GM23338 (cell line): ENCODE measurements at regions not wholly inside any gene's neighbourhood (a gene's known extent, or its start where the extent isn't known, plus 50 kb on each side); places are given as distances from the start of the nearest gene placed in this dataset.

Source experiments
- CREB1 ChIP-seq: fragments of 250-450 bp; sonication (Bioruptor Pico); IDR thresholded peaks from 2 replicates; pipeline ENCODE4 v1.5.0; 2020; ENCODE audit warnings: low read depth, mild to moderate bottlenecking, moderate library complexity
- CTCF ChIP-seq, 2 experiments: fragments of 200-600 bp in 1 of 2; sonication (generic) in 1 of 2; conservative IDR thresholded peaks; 2 replicates each; pipeline versions ENCODE4 v1.5.1 to v1.6.1; 2016 to 2017; ENCODE audit warnings: antibody characterized with exemption in 2 of 2, low read depth in 2 of 2, mild to moderate bottlenecking in 2 of 2, moderate library complexity in 1 of 2
- ETS1 ChIP-seq: IDR thresholded peaks from 2 replicates; pipeline ENCODE4 v1.6.1; 2016; ENCODE audit warnings: antibody characterized with exemption
- EZH2 ChIP-seq: fragments of 200-600 bp; sonication (generic); IDR thresholded peaks from one replicate; pipeline ENCODE4 v1.8.0; 2017; ENCODE audit warnings: antibody characterized with exemption, mild to moderate bottlenecking, low read depth; ENCODE audit not compliant: unreplicated experiment
- EZH2phosphoT487 ChIP-seq: fragments of 200-600 bp; sonication (generic); IDR thresholded peaks from one replicate; pipeline ENCODE4 v1.8.1; 2018; ENCODE audit warnings: antibody characterized with exemption; ENCODE audit not compliant: unreplicated experiment
- NANOG ChIP-seq: IDR thresholded peaks from 2 replicates; pipeline ENCODE4 v1.6.1; 2016; ENCODE audit warnings: antibody characterized with exemption, borderline replicate concordance
- POLR2AphosphoS5 ChIP-seq: IDR thresholded peaks from 2 replicates; pipeline ENCODE4 v1.6.1; 2016; ENCODE audit warnings: antibody characterized with exemption, low read depth
- ZNF331 ChIP-seq: fragments of 250-450 bp; sonication (Bioruptor Pico); IDR thresholded peaks from 2 replicates; pipeline ENCODE4 v1.5.0; 2020; ENCODE audit warnings: low read depth, mild to moderate bottlenecking, moderate library complexity

- TF ChIP-seq CTCF (conservative IDR thresholded peaks at IDR 0.05; ENCODE audit: low read depth in 2 of 2) (no peak), POLR2AphosphoS5 (no peak), ETS1 (no peak), EZH2 (no peak), EZH2phosphoT487 (no peak), CREB1 (no peak), ZNF331 (CRISPR knock-in tag) (no peak), NANOG (no peak)
These were observed 197.8 kb upstream of the SIX2 start for GRCh38 chr2:45207101-45207500.
